ENCODE measurements at regions not wholly inside any gene's neighbourhood (a gene's known extent, or its start where the extent isn't known, plus 50 kb on each side); places are given as distances from the start of the nearest gene placed in this dataset.

- no peak overlapping the region for H3K27ac Mint-ChIP-seq
- no peaks in the 10 kb centered on the region for H3K36me3 Mint-ChIP-seq (ENCODE audit: low read depth)
- CTCF ChIA-PET: no interaction called here
- no peak overlapping the region for H3K4me3 Mint-ChIP-seq
- ATAC-seq: no peak
- intact Hi-C loops (cut with micrococcal nuclease): no loop called here
- H3K9me3 Mint-ChIP-seq: no peaks in the 10 kb centered on the region
- POLR2A ChIA-PET: no interaction called here
- no peaks in the 10 kb centered on the region for H3K4me1 Mint-ChIP-seq (ENCODE audit: low read depth)
- TF ChIP-seq CTCF (IDR thresholded peaks at IDR 0.05): no peak
- no peaks in the 10 kb centered on the region for H3K27me3 Mint-ChIP-seq
- DNase-seq: no peak
Measured at GRCh38 chr3:70823622-70824021, 511.2 kb upstream of the MDFIC2 start.

- no peak for ATAC-seq
- ChIA-PET CTCF (no interaction called here), POLR2A (no interaction called here)
- H3K27me3 Mint-ChIP-seq: no peaks in the 10 kb centered on the region
- TF ChIP-seq CTCF (IDR thresholded peaks at IDR 0.05): no peak
- H3K36me3 Mint-ChIP-seq (ENCODE audit: low read depth): no peaks in the 10 kb centered on the region
- no peaks in the 10 kb centered on the region for H3K9me3 Mint-ChIP-seq
- H3K4me3 Mint-ChIP-seq: no peak overlapping the region
- no peak overlapping the region for H3K27ac Mint-ChIP-seq
- DNase-seq: no peak
- no peaks in the 10 kb centered on the region for H3K4me1 Mint-ChIP-seq (ENCODE audit: low read depth)
- intact Hi-C loops (cut with micrococcal nuclease): no loop called here
Measured at GRCh38 chr3:70822669-70823068, 510.2 kb upstream of the MDFIC2 start.

- ChIA-PET POLR2A (no interaction called here), CTCF (no interaction called here)
- H3K36me3 Mint-ChIP-seq (ENCODE audit: low read depth): no peaks in the 10 kb centered on the region
- H3K27me3 Mint-ChIP-seq: peaks cover 4% of the 10 kb centered on the region
- DNase-seq (no peak), ATAC-seq (no peak)
- H3K9me3 Mint-ChIP-seq: peaks cover 2% of the 10 kb centered on the region
- no peak overlapping the region for H3K4me3 Mint-ChIP-seq
- no peak for TF ChIP-seq CTCF (IDR thresholded peaks at IDR 0.05)
- H3K4me1 Mint-ChIP-seq (ENCODE audit: low read depth): no peaks in the 10 kb centered on the region
- H3K27ac Mint-ChIP-seq: no peak overlapping the region
- intact Hi-C loops (cut with micrococcal nuclease): no loop called here
Measured at GRCh38 chr3:70821602-70822001, 509.2 kb upstream of the MDFIC2 start.

GRCh38 chr3:70820397-70820796, 508.0 kb upstream of the MDFIC2 start:
- H3K9me3 Mint-ChIP-seq: peaks cover 2% of the 10 kb centered on the region
- no peak for TF ChIP-seq CTCF (IDR thresholded peaks at IDR 0.05)
- no peak overlapping the region for H3K27ac Mint-ChIP-seq
- peaks cover 5% of the 10 kb centered on the region for H3K27me3 Mint-ChIP-seq
- no peak overlapping the region for H3K4me3 Mint-ChIP-seq
- no peak for ATAC-seq
- no peaks in the 10 kb centered on the region for H3K36me3 Mint-ChIP-seq (ENCODE audit: low read depth)
- ChIA-PET CTCF (interaction anchor here (1.2 kb wide), 1 partner anchor 13 kb away, joined by 4 read pairs; no protein-coding TSS in a partner anchor), POLR2A (no interaction called here)
- no peaks in the 10 kb centered on the region for H3K4me1 Mint-ChIP-seq (ENCODE audit: low read depth)
- DNase-seq: no peak
- intact Hi-C loops (cut with micrococcal nuclease): no loop called here

GRCh38 chr3:70818145-70818544, 505.7 kb upstream of the MDFIC2 start:
- CTCF ChIA-PET: no interaction called here
- POLR2A ChIA-PET: no interaction called here
- Mint-ChIP-seq H3K4me3 (no peak overlapping the region), H3K27me3 (peaks cover 5% of the 10 kb centered on the region), H3K9me3 (peaks cover 2% of the 10 kb centered on the region), H3K36me3 (ENCODE audit: low read depth) (no peaks in the 10 kb centered on the region), H3K27ac (no peak overlapping the region), H3K4me1 (ENCODE audit: low read depth) (no peaks in the 10 kb centered on the region)
- intact Hi-C loops (cut with micrococcal nuclease): no loop called here
- no peak for DNase-seq
- TF ChIP-seq CTCF (IDR thresholded peaks at IDR 0.05): no peak
- ATAC-seq: no peak

Measured in activated CD8-positive, alpha-beta T cell treated with anti-CD3 and anti-CD28 coated beads for 36 hours (primary cell).